ENCODE measurements at regions not wholly inside any gene's neighbourhood (a gene's known extent, or its start where the extent isn't known, plus 50 kb on each side); places are given as distances from the start of the nearest gene placed in this dataset.

DNA sequence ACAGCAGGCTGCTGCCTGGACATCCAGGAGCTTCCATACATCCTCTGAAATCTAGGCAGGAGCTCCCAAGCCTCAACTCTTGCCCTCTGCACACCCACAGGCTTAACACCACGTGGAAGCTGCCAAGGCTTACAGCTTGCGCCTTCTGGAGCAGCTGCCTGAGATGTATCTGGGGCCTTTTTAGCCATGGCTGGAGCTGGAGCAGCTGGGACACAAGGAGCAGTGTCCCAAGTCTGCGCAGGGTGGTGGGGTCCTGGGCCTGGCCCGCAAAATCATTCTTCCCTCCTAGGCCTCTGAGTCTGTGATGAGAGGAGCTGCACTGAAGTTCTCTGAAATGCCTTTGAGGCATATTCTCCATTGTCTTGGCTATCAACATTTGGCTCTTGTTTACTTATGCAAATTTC, 255.0 kb downstream of the DLL1 start:
- H3K4me3 ChIP-seq (ENCODE audit: low read length): no peak overlapping the region
- no peak for DNase-seq (ENCODE audit: low read depth)
- TF ChIP-seq, protein P1, sequence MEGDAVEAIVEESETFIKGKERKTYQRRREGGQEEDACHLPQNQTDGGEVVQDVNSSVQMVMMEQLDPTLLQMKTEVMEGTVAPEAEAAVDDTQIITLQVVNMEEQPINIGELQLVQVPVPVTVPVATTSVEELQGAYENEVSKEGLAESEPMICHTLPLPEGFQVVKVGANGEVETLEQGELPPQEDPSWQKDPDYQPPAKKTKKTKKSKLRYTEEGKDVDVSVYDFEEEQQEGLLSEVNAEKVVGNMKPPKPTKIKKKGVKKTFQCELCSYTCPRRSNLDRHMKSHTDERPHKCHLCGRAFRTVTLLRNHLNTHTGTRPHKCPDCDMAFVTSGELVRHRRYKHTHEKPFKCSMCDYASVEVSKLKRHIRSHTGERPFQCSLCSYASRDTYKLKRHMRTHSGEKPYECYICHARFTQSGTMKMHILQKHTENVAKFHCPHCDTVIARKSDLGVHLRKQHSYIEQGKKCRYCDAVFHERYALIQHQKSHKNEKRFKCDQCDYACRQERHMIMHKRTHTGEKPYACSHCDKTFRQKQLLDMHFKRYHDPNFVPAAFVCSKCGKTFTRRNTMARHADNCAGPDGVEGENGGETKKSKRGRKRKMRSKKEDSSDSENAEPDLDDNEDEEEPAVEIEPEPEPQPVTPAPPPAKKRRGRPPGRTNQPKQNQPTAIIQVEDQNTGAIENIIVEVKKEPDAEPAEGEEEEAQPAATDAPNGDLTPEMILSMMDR (conservative IDR thresholded peaks at IDR 0.05; ENCODE audit: low read depth, low read length): no peak

DNA sequence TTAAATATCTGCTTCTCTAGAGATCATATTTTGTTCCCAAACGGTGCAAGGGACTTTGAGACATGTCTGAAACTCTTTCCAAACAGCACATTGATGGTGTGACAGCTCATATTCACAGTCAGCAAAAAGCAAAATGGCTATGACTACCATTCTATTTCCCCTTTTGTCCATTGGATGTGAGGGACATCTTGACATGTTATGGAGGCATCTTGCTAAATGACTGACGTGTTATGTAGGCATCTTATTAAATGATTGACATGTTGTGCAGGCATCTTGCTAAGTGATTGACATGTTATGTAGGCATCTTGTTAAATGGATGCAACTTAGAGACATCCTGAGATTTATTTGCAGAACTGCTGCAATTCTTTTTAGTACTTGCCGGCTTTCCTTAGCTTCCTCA, 255.8 kb downstream of the DLL1 start:
- no peak overlapping the region for H3K4me3 ChIP-seq (ENCODE audit: low read length)
- no peak for DNase-seq (ENCODE audit: low read depth)
- TF ChIP-seq, protein P1 (conservative IDR thresholded peaks at IDR 0.05; ENCODE audit: low read depth, low read length): no peak

DNA sequence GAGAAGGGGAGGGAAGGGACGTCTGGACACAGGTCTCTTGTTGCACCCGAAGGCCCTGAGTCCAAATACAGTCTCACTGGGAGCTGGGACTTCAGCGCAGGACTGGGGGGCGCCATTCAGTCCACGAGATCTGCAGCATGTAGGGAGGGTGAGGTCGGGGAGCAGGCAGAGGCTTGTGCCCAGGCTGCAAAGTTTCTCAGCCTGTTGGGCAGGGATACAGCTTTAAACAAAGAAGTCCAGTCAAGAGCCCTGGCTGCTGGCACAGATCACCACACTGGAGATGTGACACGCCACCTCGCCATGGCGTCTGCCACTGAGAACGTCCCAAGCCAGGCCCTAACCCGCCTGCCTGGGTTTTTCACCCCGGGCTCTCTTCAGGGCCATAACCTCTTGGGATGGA, 256.6 kb downstream of the DLL1 start:
- no peak overlapping the region for H3K4me3 ChIP-seq (ENCODE audit: low read length)
- DNase-seq (ENCODE audit: low read depth): no peak
- TF ChIP-seq, protein P1 (conservative IDR thresholded peaks at IDR 0.05; ENCODE audit: low read depth, low read length): no peak

DNA sequence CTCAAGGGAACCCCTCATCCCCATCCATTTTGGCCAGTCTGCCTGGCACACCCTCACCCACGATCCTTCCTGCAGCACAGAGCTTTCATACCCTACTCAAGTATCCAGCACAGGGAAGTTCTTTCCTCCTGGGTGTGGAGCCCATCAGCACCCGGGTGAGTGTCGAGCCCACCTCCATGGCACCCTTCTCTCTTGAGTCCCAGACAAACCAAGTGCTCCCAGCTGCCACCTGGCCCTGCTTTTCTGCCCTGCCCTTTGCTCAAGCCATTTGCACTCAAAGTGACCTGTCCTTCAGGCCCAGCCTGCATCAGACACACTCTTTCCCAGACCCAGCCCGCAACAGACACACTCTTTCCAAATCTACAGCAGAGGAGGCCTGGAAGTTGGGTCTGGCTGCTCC, 257.2 kb downstream of the DLL1 start:
- DNase-seq (ENCODE audit: low read depth): no peak
- TF ChIP-seq, protein P1 (conservative IDR thresholded peaks at IDR 0.05; ENCODE audit: low read depth, low read length): no peak
- H3K4me3 ChIP-seq (ENCODE audit: low read length): no peak overlapping the region

DNA sequence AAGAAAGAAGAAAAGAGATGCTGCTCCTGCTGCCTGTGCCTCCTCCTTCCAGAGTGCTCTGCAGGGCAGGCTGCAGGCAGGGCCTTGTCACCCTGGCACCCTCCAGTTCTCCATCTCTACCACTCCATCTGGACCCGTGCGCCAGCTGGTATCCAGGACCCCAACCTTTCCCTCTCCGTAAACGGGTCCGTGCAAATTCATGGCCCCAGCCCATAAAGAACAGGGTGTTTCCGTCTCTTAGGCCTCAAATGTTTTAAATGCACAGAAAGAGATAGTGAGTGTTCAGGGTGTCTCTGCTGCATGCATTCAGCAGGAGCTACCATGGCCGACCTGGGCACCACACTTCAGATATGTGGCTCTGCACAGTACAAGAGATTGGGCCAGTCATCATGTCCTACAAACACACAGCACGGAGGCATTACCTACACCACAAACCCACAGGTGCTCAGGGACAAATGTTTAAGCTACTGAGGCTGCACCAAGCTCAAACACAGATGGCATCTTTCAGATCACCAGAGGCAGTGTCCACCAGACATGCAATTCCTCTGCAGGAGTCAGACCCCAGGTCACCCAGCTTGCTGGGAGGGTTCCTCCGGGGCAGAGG, 258.1 kb downstream of the DLL1 start:
- no peak overlapping the region for H3K4me3 ChIP-seq (ENCODE audit: low read length)
- no peak for DNase-seq (ENCODE audit: low read depth)
- TF ChIP-seq, protein P1 (conservative IDR thresholded peaks at IDR 0.05; ENCODE audit: low read depth, low read length): no peak

DNA sequence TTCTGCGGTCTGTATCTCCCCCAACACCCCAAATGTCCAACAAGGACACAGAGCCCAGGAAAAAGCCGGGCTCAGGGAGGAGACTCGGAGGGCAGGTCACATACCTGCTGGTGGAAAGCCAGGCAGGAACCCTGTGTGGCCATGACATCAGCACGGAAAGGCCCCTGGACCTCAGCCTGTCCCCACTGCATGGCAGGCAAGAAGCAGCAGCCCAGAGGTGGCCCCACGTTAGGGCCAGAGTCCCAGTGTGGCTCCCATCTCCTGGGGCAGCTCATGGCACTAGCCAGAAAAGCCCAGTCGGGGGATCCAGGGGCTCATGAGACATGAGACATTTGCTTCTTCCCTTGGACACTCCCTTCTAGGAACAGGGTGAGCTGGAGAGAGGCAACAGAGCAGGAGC, 258.7 kb downstream of the DLL1 start:
- H3K4me3 ChIP-seq (ENCODE audit: low read length): no peak overlapping the region
- TF ChIP-seq, protein P1 (conservative IDR thresholded peaks at IDR 0.05; ENCODE audit: low read depth, low read length): no peak
- DNase-seq (ENCODE audit: low read depth): no peak

DNA sequence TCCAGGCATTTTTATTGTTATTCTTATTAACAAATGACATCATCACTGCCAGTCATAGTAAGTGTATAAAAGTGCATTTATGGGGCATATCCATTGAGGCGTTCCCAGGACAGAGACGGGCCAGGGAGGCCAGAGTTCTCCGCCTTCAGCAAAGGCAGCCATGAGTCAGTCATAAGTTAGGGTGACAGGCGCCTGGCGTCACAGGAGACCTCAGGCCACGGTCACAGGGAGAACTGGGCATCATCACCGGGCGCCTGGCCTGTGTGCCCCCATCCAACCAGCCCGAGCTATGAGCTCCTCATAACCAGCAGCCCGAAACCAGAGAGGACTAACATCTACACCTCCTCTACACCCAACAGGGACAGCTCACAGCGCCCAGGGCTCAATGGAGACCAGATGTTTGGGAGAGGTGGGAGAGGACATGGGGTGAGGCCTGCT, 259.2 kb downstream of the DLL1 start:
- TF ChIP-seq, protein P1 (conservative IDR thresholded peaks at IDR 0.05; ENCODE audit: low read depth, low read length): no peak
- no peak overlapping the region for H3K4me3 ChIP-seq (ENCODE audit: low read length)
- no peak for DNase-seq (ENCODE audit: low read depth)

All from retinal pigment epithelial cell (primary cell).